ENCODE measurements at regions not wholly inside any gene's neighbourhood (a gene's known extent, or its start where the extent isn't known, plus 50 kb on each side); places are given as distances from the start of the nearest gene placed in this dataset.
"Not testable (repeated sequence)": the region's sequence is repeated elsewhere in the genome, so short reads cannot be mapped to it uniquely, and the experiment has no call there.

GRCh38 chr9:61667559-61668121 lies 477.8 kb downstream of the SPATA31A7 start (continued):
- TF ChIP-seq EZH2 (IDR thresholded peaks at IDR 0.05; ENCODE audit: low read depth, unreplicated experiment) (no peak), ETS1 (IDR thresholded peaks at IDR 0.05) (no peak), NANOG (IDR thresholded peaks at IDR 0.05; ENCODE audit: borderline replicate concordance) (no peak), CREB1 (CRISPR knock-in tag; IDR thresholded peaks at IDR 0.05; ENCODE audit: low read depth) (no peak), ZNF331 (CRISPR knock-in tag; IDR thresholded peaks at IDR 0.05; ENCODE audit: low read depth) (no peak), POLR2AphosphoS5 (IDR thresholded peaks at IDR 0.05; ENCODE audit: low read depth) (no peak), STAT1 (IDR thresholded peaks at IDR 0.05; ENCODE audit: unreplicated experiment) (no peak)
- TF ChIP-seq, protein P1, sequence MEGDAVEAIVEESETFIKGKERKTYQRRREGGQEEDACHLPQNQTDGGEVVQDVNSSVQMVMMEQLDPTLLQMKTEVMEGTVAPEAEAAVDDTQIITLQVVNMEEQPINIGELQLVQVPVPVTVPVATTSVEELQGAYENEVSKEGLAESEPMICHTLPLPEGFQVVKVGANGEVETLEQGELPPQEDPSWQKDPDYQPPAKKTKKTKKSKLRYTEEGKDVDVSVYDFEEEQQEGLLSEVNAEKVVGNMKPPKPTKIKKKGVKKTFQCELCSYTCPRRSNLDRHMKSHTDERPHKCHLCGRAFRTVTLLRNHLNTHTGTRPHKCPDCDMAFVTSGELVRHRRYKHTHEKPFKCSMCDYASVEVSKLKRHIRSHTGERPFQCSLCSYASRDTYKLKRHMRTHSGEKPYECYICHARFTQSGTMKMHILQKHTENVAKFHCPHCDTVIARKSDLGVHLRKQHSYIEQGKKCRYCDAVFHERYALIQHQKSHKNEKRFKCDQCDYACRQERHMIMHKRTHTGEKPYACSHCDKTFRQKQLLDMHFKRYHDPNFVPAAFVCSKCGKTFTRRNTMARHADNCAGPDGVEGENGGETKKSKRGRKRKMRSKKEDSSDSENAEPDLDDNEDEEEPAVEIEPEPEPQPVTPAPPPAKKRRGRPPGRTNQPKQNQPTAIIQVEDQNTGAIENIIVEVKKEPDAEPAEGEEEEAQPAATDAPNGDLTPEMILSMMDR (conservative IDR thresholded peaks at IDR 0.05; ENCODE audit: low read depth in 2 of 2): no peak

DNA sequence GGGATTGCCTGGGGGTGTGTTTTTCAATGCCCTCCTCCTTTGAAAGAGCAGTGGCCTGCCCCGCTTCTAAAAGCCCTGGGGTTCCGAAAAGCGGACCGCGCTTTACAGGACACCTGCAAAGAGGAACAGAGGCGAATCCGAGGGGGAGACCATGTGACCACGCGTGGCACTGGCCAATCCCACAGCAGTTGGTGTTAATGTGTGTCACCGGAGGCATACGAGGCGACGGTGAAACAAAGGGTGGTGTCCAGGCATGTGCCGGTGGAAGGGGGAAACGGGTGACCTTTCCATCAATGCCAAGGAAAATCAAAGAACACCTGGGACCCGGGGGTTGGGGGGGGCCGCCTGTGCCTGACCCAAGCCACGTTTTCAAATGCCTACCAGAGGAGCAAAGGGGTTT lies 478.4 kb downstream of the SPATA31A7 start:
- H3K9me3 Mint-ChIP-seq: peaks cover 87% of the 10 kb centered on the region
- not testable (repeated sequence) for H3K27me3 ChIP-seq (ENCODE audit: insufficient read depth); H3K4me1 ChIP-seq (ENCODE audit: insufficient read depth); H3K4me3 ChIP-seq; DNase-seq (ENCODE audit: low spot score); H3K27ac ChIP-seq (ENCODE audit: low read depth); H3K4me1 Mint-ChIP-seq; H4K20me1 ChIP-seq (replicated peaks; ENCODE audit: insufficient read depth); ATAC-seq; H3K79me2 ChIP-seq (replicated peaks; ENCODE audit: insufficient read depth); H3F3A ChIP-seq (replicated peaks; ENCODE audit: low read depth); H3K9me2 ChIP-seq (ENCODE audit: insufficient read depth); H2AFZ ChIP-seq; H3K36me3 ChIP-seq (ENCODE audit: insufficient read depth); H3K27ac Mint-ChIP-seq; H3K4me3 Mint-ChIP-seq; H3K4me2 ChIP-seq
- peaks cover 51% of the 10 kb centered on the region for H3K36me3 Mint-ChIP-seq (ENCODE audit: low read depth)
- H3K27me3 Mint-ChIP-seq (ENCODE audit: insufficient read depth, low read depth, poor library complexity): peaks cover 15% of the 10 kb centered on the region

- Histone ChIP-seq H3F3A (replicated peaks; ENCODE audit: low read depth) (no peaks in the 10 kb centered on the region), H3K79me2 (replicated peaks; ENCODE audit: insufficient read depth) (no peaks in the 10 kb centered on the region), H3K4me3 (no peak overlapping the region), H4K20me1 (replicated peaks; ENCODE audit: insufficient read depth) (no peaks in the 10 kb centered on the region), H3K27ac (ENCODE audit: low read depth) (no peak overlapping the region), H3K9me2 (ENCODE audit: insufficient read depth) (no peaks in the 10 kb centered on the region), H3K4me2 (no peak overlapping the region), H3K36me3 (ENCODE audit: insufficient read depth) (no peaks in the 10 kb centered on the region), H3K4me1 (ENCODE audit: insufficient read depth) (no peaks in the 10 kb centered on the region), H2AFZ (no peak overlapping the region), H3K27me3 (ENCODE audit: insufficient read depth) (no peaks in the 10 kb centered on the region)
- Mint-ChIP-seq H3K9me3 (peaks cover 94% of the 10 kb centered on the region), H3K27ac (no peak overlapping the region), H3K4me1 (no peaks in the 10 kb centered on the region), H3K4me3 (no peak overlapping the region), H3K27me3 (ENCODE audit: insufficient read depth, low read depth, poor library complexity) (peaks cover 15% of the 10 kb centered on the region), H3K36me3 (ENCODE audit: low read depth) (peaks cover 55% of the 10 kb centered on the region)
- ATAC-seq: no peak
- no peak for DNase-seq (ENCODE audit: low spot score)
- TF ChIP-seq NANOG (IDR thresholded peaks at IDR 0.05; ENCODE audit: borderline replicate concordance) (no peak), ZNF114 (CRISPR knock-in tag; IDR thresholded peaks at IDR 0.05) (no peak), POLR2AphosphoS5 (IDR thresholded peaks at IDR 0.05; ENCODE audit: low read depth) (no peak), JUNB (IDR thresholded peaks at IDR 0.05; ENCODE audit: unreplicated experiment) (no peak), EZH2phosphoT487 (IDR thresholded peaks at IDR 0.05; ENCODE audit: unreplicated experiment) (no peak), EZH2 (IDR thresholded peaks at IDR 0.05; ENCODE audit: low read depth, unreplicated experiment) (no peak), ETS1 (IDR thresholded peaks at IDR 0.05) (no peak), ZNF331 (CRISPR knock-in tag; IDR thresholded peaks at IDR 0.05; ENCODE audit: low read depth) (no peak), CREB1 (CRISPR knock-in tag; IDR thresholded peaks at IDR 0.05; ENCODE audit: low read depth) (no peak)
- TF ChIP-seq, protein P1 (conservative IDR thresholded peaks at IDR 0.05; ENCODE audit: low read depth in 2 of 2): no peak
- TF ChIP-seq, protein P2, sequence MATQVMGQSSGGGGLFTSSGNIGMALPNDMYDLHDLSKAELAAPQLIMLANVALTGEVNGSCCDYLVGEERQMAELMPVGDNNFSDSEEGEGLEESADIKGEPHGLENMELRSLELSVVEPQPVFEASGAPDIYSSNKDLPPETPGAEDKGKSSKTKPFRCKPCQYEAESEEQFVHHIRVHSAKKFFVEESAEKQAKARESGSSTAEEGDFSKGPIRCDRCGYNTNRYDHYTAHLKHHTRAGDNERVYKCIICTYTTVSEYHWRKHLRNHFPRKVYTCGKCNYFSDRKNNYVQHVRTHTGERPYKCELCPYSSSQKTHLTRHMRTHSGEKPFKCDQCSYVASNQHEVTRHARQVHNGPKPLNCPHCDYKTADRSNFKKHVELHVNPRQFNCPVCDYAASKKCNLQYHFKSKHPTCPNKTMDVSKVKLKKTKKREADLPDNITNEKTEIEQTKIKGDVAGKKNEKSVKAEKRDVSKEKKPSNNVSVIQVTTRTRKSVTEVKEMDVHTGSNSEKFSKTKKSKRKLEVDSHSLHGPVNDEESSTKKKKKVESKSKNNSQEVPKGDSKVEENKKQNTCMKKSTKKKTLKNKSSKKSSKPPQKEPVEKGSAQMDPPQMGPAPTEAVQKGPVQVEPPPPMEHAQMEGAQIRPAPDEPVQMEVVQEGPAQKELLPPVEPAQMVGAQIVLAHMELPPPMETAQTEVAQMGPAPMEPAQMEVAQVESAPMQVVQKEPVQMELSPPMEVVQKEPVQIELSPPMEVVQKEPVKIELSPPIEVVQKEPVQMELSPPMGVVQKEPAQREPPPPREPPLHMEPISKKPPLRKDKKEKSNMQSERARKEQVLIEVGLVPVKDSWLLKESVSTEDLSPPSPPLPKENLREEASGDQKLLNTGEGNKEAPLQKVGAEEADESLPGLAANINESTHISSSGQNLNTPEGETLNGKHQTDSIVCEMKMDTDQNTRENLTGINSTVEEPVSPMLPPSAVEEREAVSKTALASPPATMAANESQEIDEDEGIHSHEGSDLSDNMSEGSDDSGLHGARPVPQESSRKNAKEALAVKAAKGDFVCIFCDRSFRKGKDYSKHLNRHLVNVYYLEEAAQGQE (IDR thresholded peaks at IDR 0.05; ENCODE audit: unreplicated experiment): no peak
Measured at GRCh38 chr9:61668846-61669245, 479.0 kb downstream of the SPATA31A7 start.

Data from GM23338 (cell line).